B cell (primary cell): ENCODE measurements at regions not wholly inside any gene's neighbourhood (a gene's known extent, or its start where the extent isn't known, plus 50 kb on each side); places are given as distances from the start of the nearest gene placed in this dataset.

Experiments used
- EZH2 ChIP-seq: IDR thresholded peaks from 2 replicates; pipeline ENCODE4 v1.6.1; 2012; ENCODE audit warnings: borderline replicate concordance, low read depth, mild to moderate bottlenecking, moderate library complexity, low read length; ENCODE audit not compliant: insufficient read depth, poor library complexity, severe bottlenecking
- TF ChIP-seq, protein P1 (sequence below): fragments of 200-600 bp; IDR thresholded peaks from one replicate; pipeline ENCODE4 v1.8.0; 2022; ENCODE audit warnings: antibody characterized with exemption, mild to moderate bottlenecking

GRCh38 chr13:108146642-108147041 is 68.7 kb downstream of the LIG4 start:
- TF ChIP-seq, protein P1, sequence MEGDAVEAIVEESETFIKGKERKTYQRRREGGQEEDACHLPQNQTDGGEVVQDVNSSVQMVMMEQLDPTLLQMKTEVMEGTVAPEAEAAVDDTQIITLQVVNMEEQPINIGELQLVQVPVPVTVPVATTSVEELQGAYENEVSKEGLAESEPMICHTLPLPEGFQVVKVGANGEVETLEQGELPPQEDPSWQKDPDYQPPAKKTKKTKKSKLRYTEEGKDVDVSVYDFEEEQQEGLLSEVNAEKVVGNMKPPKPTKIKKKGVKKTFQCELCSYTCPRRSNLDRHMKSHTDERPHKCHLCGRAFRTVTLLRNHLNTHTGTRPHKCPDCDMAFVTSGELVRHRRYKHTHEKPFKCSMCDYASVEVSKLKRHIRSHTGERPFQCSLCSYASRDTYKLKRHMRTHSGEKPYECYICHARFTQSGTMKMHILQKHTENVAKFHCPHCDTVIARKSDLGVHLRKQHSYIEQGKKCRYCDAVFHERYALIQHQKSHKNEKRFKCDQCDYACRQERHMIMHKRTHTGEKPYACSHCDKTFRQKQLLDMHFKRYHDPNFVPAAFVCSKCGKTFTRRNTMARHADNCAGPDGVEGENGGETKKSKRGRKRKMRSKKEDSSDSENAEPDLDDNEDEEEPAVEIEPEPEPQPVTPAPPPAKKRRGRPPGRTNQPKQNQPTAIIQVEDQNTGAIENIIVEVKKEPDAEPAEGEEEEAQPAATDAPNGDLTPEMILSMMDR: no peak
- no peak for TF ChIP-seq EZH2
